Limb (tissue), 2 donors: ENCODE measurements at regions not wholly inside any gene's neighbourhood (a gene's known extent, or its start where the extent isn't known, plus 50 kb on each side); places are given as distances from the start of the nearest gene placed in this dataset.
"Not testable (repeated sequence)": the region's sequence is repeated elsewhere in the genome, so short reads cannot be mapped to it uniquely, and the experiment has no call there.

Source experiments
- DNase-seq, 2 donors: peaks; one replicate each; pipeline ENCODE4 v3.0.0-alpha.2; 2016; ENCODE audit errors: extremely low spot score in 2 of 2

DNA sequence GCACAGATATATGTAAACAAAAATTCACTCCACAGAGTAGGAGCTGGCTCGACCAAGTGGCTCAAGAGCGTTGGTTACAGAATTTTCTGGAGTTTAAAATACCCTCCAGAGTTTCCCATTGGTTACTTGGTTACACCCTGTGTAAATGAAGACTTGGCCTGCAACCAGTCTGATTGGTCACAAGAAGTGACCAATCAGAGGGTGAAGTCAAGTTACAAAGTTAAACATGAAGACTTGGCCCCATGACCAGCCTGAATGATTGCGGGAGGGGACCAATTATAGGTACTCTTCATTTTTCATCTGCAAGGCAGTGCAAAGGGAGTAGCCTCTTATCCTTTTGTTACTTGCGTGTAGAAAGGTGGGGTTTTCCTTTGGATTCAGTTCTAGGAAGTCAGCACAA, 121.3 kb upstream of the SALL1 start:
- DNase-seq, result no peak

DNA sequence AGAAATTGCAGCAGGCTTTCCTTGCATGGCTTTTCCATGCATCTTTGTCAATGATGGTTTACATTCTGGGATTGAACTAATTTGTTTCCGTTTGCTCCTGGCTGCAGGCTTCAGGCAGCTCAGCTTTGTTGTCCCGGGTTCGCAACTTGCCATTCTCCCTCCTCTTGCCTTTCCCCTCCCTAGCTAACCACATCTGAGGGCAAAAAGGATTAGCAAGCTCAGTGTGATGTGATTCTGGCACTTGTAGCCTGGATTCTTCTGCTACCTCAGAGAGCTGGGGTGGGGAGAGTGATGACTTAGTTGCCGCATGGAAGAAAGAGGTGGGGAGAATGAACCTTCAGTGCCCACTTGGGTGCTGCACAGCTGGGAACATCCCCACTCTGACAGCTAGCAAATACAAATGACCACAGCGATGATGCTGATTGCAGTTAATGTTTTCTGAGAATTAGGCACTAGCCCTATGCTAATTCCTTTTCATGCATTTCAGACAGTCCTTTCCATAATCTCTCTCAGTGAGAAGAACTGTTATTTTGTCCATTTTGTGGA, 120.2 kb upstream of the SALL1 start:
- no peak for DNase-seq

DNA sequence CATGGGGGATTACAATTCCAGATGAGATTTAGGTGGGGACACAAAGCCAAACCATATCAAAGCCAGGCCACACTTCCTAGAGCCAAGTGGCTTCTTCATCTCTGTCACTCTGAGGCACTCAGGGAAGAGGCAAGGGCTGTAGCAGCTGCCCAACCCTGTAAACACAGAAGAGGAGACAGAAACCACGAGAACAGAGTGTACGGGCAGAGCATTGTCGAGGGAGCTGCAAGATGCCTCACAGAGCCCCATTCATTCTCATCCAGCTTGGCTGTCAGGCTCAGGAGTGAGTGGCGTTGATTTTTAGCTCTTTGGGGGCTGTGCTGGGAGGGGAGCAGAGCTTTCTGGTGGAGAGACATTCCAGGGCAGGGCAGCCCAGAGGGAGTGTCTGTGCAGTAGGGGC, 117.2 kb upstream of the SALL1 start:
- no peak for DNase-seq

DNA sequence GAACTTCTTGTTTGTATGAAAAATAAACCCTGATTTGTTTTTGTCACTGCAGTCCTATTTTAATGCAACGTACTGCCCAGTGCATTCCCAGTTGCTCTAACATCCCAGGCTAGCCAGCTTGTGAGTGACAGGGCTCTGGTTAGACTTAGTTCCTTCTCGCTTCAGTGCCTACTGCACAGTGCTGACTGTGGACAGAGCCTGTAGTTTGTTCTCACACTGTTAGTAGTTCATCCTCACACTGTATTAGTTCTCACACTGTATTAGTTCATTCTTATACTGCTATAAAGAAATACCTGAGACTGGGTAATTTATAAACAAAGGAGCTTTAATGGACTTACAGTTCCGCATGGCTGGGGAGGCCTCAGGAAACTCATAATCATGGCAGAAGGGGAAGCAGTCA, 116.6 kb upstream of the SALL1 start:
- no peak for DNase-seq

DNA sequence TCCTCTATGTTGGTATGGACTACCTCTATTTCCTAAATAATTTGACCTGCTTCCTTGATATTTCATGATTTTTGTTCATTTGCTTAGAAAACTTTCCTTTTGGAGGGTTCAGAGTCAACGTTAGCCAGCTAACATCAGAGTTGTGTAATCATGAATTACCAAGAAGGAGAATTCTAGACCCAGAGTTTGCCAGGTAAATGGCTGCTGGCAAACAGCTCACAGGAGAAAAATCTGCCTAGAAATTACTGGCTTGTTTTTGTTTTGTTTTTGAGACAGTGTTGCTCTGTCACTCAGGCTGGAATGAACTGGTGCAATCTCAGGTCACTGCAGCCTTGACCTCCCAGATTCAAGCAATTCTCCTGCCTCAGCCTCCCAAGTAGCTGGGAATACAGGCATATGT, 111.4 kb upstream of the SALL1 start:
- no peak for DNase-seq

DNA sequence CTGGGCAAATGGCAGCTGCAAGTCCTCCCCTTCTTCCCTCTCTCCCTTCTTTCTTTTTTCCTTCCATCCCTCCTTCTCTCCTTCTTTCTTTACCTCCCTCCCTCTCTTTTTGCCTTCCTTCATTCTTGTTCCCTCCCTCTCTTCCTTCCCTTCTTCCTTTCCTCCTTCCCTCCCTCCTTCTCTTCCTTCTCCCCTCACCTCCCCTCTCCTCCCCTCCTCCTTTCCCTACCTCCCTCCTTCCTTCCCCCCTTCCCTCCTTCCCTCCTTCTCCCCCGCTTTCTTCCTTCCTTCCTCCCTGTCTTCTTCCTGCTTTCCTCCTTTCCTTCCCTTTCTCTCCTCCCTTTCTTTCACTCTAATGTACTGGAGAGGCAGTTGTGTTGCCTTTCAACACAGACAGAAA, 110.8 kb upstream of the SALL1 start:
- DNase-seq, result no peak

DNA sequence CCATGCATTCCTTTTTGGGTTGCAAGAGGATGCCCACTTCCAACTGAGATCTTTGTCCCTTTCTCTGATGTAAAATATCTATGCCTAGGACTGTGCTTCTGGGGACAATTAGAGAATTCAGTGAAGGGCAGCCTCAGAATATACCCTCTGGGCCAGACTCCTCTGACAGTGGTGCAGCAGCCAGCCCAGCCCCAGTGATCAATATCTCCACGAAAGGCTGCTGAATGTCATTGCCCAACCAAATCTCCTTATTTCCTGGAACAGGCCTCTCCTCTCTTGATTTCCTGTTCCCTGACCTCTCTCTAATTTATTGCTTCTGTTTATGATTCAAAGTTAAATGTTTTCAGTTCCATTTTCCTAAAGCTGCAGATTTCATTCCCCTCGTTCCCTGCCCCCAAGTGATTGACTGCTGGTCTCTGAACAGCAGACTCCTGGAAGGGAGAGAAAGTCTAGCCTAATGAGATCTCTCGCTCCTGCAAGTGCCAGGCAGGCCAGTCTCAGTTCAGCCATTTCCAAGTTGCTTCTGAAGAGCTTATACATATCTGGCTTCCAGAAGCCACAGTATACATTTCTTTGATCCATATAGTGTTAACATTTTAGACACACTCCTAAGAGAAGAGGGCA, 104.4 kb upstream of the SALL1 start:
- DNase-seq, result no peak

DNA sequence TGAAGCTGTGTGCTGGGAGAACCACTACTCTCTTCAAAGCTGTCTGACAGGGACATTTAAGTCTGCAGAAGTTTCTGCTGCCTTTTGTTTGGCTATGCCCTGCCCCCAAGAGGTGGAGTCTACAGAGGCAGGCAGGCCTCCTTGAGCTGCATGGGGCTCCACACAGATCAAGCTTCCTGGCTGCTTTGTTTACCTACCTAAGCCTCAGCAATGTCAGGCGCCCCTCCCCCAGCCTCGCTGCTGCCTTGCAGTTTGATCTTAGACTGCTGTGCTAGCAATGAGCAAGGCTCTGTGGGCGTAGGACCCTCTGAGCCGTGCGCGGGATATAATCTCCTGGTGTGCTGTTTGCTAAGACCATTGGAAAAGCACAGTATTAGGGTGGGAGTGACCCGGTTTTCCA, 103.3 kb upstream of the SALL1 start:
- DNase-seq, result not testable (repeated sequence)

DNA sequence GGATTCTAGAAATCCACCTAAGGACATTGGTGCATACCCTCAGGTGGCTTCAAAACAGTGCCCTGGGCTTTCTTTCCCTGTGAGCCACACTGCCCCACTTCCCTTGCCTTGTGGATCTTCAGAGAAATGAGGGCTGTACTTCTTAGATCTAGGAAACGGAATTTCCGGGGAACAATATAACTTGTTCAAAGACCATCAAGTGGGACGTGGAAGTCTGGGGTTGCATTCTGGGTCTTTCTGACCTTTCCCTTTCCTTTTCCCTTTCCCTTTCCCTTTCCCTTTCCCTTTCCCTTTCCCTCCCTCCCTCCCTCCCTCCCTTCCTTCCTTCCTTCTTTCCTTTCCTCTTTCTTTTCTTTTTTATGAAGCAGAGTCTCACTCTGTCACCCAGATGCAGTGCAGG, 97.1 kb upstream of the SALL1 start:
- no peak for DNase-seq

DNA sequence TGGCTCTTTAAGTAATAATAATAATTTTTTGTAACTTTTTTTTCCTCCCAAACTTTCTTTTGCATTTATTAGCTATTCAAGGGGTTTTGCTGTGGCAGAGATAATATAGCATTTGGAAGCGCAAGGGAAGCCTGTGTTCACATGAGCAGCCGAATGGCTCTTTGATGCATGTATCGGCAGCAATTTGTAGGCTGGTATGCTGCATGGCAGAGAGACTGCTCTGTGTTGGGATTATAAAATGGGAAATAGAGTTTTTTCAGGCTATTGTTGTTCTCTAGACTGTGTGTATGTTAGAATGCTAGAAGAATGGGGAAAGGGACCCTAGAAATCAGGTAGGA, 94.6 kb upstream of the SALL1 start:
- no peak for DNase-seq

DNA sequence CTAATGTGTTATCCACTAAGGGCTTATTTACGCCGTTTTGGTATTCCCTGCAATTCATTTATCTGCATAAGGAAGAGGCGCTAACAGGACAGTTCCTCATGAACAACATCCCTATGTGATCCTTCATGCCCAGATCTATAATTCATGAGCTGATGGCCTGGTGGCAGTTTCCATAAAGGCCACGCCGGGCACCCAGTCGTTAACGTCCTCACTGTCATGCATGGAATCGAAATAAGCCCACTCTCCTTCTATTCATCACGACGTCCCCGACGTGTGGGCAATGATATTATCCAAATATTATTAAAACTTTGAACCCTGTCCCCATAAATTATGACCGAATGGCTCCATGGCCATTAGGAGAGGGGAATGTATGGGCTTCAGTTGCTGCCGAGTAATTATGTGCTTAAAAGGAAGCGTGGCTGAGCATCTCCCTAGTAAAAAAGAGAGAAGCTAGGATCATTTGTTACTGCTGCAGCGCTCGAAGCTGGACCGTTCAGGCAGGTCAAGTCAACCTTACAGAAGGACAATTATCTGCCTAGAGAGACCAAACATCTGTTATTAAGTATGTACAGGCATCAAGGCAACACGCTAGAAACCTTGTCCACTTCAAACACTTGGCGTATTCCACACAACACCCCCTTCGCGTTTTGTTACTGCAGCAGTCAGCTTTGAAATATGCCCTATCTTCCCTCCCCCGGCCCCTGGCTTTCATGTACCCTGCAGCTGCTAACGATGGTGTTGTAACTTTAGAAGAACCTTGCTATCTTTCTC, 94.0 kb upstream of the SALL1 start:
- DNase-seq, result no peak

DNA sequence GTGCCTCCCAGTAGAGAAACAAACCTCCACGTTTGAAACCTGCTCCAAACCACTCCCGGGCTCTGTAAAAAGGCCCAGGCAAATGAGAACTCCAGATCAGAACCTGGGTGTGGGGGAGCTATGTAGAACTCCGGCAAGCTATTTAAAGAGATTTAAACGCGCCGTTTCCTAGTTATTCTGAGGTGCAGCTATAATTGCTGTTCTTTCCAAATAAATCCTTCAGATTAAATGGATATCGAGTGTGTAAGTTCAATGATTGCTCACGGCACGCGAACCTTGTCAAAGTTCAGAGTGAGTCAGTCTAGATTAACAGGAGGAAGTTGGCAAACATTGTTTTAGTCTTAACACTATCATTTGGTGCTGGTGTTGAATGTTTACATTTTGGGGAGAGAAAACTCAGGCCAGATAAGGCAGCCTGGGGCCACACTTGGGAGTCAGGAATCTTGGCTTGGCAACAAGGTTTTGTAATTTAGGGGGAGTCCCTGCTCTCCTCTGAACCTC, 92.9 kb upstream of the SALL1 start:
- no peak for DNase-seq

DNA sequence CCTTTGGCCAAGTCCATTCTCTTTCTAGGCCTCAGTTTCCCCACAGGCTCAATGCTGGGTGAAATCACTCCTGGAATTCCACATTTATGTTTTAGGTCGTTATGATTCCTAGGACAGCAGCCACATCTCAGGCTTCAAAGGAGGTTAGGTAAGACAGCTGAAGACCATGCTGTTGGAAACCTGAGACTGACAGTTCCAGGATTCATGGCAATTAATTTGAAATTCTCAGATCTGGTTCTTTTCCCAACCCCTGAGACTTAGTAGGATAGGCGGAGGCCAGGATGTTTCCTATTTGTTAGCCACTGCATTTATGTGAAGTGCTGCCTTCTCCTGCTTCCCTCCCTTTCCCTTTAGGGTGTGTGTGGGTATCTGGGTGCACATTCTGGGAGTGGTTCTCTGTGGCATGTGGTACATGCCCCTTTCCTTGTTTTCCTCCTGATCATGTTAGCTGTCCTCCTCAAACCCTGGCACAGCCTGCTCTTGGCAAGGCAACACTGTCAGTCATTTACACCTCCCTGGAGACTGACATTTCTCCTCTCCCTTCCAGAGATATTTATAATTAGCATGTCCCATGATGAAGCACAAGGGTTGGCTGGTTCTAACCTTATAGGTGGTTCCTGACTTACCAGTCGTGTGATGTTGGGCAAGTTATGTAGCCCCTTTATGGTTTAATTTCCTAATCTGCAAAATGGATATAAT, 91.4 kb upstream of the SALL1 start:
- no peak for DNase-seq

DNA sequence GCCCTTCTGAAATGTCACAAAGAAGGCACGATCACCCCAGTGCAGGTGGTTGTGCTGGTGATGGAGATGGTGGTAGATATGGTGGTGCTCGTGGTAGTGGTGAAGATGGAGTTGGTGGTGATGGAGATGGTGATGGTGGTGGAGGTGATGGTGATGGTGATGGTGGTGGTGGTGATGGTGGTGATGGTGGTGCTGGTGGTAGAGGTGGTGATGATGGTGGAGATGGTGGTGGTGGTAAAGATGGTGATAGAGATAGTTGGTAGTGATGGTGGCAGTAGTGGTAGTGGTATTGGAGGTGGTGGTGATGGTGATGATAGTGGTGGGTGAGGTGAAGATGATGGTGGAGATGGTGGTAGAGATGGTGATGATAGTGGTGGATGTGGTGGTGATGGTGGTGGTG, 88.1 kb upstream of the SALL1 start:
- no peak for DNase-seq

DNA sequence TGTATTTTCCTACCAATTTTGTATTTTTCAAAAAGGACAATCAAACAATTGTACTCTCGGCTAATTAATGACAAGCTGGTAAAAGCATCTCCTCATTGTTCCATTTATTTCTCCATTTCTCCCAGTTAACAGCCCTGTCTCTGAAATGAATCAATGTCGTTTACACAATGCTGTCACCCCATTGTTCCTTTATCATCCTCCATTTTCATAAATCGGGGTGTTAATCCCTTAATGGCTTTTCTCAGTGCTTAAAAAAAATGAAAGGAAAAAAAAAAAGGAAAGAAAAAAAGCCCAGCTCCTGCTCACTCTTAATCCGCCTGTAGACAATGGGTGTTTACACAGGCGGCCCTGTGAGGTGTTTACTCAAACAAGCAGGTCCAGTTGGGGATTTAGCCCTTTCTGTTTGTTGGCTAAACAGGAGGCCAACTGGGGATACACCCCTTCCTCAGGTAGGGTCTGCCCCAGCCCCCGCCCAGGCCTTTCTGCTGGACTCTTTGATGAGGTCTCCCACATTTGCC, 86.8 kb upstream of the SALL1 start:
- DNase-seq, result no peak

DNA sequence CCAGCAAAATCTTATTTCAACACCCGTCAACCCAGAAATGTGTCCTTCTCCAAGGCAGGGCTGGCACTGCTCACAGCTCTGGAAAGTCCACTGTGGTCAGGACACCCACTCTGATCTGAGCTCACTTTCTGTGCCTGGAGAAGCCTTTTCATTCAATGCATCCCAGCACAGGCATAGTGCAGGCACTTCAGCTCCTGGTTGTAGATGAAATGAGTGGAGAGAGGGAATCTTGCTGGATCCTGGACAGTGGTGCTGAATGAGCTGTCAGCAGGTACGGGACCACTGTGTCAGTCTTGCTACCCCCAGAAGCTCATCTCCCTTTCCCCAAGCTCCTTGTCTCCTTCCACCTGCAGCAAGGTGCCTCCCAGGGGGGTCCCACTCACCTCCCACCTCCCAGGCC, 86.1 kb upstream of the SALL1 start:
- no peak for DNase-seq

DNA sequence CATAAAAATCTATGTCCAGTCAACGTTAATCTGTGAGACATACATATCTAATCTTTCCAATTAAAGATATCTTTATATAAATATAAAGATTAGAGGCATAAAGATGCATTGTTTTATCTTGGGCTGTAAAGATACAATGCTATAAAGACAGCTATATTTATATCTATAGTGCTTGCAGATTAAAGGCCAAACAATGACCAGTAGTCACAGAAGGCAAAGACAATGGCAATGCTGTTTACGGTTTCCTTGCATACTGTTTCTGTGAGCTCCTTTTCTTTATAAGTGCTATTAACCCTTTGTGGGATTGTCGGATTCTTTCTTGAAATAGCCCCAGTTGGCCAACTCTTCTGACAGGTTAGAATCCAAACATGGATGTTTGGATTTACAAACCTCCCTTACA, 85.5 kb upstream of the SALL1 start:
- no peak for DNase-seq

DNA sequence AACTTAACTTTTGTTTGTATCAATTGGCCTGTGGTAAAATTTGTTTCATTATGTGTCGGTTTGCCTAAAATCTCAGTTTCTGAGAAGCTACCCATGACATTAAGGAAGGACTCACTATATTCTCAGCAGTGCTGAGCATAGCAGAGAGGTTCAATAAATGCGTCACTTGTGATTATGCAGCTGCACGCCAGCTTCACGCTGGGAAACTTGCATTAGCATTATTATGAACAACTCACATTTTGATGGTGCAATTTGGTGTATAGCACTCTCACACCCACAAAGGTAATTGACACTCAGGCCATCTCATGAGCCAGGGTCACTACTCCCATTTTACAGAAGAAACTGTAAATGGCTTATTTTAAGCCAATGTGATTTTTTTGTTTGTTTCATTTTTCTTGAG, 80.6 kb upstream of the SALL1 start:
- DNase-seq, result no peak

DNA sequence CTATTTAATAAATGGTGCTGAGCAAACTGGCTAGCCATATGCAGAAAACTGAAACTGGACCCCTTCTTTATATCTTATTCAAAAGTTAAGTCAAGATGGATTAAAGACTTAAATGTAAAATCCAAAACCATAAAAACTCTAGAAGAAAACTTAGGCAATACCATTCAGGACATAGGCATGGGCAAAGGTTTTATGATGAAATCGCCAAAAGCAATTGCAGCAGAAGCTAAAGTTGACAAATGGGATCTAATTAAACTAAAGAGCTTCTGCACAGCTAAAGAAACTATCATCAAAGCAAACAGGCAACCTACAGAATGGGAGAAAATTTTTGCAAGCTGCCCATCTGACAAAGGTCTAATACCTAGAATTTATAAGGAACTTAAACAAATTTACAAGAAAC, 79.0 kb upstream of the SALL1 start:
- DNase-seq, result not testable (repeated sequence)

DNA sequence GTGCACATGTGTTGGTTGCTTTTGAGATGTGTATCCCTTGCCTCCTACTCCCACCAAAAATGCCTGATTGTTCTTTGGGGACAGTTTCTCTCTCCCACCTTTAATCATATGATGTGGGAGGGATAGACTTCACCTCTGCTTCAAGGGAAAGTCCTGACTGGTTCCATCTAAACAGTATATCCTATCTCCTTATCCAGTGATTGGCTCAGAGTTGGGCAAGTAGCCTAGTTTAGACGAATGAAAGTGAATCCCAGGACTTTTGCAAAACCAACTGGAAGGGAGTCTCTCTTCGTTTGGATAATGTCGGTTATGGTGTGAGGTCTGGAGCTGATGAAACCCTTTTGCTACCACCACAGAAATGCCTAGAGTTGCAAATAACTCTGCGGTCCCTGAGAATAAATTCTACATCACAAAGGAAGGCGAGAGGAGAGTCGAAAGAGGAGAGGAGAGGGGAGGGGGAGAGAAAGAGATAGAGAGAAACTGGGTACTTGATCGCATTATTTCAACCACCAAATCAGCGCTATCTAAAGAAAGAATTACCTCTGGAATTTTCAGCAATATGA, 77.1 kb upstream of the SALL1 start:
- DNase-seq, result no peak

DNA sequence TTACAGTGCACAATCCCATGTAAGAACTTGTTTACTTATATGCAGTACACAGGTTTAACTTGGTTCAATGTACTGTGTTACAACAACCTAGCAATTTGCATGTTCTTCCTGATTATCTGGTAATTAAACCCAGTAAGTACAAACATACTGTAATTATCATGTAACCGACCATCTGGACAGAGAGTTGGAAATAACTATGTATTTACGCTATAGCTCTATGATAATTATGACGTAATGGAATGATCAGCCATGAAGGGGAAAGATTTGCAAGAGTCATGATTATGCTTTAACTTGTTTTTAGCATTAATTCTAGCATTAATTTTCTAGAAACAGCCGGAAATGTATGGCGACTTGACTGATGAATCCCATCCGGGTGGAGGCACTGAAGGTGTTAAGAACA, 74.8 kb upstream of the SALL1 start:
- DNase-seq, result no peak

DNA sequence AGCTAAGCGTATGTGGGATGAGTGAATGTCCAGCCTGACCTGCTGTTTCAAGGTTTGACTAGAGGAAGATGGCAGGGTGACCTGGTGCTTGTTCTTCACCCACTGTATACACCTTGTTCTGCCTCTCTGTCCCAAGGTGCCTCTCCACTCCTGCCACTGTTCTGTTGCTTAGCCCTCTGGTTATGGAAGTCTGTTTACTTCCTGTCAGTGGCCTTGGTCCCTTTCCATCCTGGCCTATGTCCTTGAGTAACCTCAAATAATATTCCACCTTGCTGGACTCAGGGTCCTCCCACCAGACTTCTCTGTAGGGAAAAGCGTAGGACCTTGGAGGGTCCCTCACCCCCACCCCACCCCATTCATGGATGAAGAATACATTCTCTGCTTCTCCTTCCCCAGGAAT, 73.2 kb upstream of the SALL1 start:
- DNase-seq, result no peak
